ENCODE measurements at regions not wholly inside any gene's neighbourhood (a gene's known extent, or its start where the extent isn't known, plus 50 kb on each side); places are given as distances from the start of the nearest gene placed in this dataset.
"Not testable (repeated sequence)": the region's sequence is repeated elsewhere in the genome, so short reads cannot be mapped to it uniquely, and the experiment has no call there.

GRCh38 chr13:56347014-56347413 lies 793.7 kb upstream of the PRR20A start:
- DNase-seq (ENCODE audit: low spot score) = no peak
- no peak for FAIRE-seq

- no peak for FAIRE-seq
- DNase-seq (ENCODE audit: low spot score) = no peak
These were observed 790.9 kb upstream of the PRR20A start for GRCh38 chr13:56349866-56350265.

GRCh38 chr13:56351041-56351440 lies 789.7 kb upstream of the PRR20A start:
- peak; percentile 2 for DNase-seq (ENCODE audit: low spot score)
- FAIRE-seq = no peak

DNA sequence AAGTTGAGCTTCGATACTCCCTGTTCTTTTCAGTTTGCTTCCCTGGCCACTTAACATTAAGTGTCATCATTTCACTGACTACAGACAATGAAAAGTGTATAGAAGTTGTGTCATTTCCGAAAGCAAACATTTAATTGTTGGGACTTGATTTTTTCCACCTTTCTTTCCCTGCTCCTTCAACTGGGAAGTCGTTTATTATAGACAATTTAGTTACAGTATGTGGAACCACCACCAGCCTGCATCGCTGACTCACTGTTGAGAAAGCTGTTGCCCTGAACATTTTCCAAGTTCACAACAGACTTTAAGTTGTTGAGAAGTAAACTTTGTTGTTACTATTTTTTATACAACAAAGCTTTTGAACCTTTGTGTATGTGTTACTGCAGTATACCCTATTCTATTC lies 788.4 kb upstream of the PRR20A start:
- no peak for FAIRE-seq
- no peak for DNase-seq (ENCODE audit: low spot score)

- DNase-seq (ENCODE audit: low spot score) (no peak), FAIRE-seq (no peak)
These were observed 787.8 kb upstream of the PRR20A start for GRCh38 chr13:56352901-56353300.

DNA sequence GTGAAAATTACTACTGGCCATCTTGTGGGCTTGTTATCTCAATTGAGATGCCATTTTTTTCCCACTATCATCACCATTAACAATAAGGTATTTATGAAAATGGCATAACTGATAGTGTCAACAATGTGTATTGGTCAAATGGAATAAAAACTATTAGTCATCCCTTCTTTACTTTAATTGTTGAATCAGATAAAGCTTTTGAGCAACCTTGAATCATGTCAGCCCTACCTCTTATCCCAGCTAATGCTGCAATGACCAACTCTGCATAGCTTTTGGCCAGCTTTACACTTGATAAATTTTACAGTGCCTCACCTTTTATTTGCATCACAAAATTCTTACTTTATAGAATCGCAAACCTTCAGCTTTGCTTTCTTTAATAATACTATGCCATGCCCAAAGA lies 784.0 kb upstream of the PRR20A start:
- DNase-seq (ENCODE audit: low spot score) (no peak), FAIRE-seq (no peak)

DNA sequence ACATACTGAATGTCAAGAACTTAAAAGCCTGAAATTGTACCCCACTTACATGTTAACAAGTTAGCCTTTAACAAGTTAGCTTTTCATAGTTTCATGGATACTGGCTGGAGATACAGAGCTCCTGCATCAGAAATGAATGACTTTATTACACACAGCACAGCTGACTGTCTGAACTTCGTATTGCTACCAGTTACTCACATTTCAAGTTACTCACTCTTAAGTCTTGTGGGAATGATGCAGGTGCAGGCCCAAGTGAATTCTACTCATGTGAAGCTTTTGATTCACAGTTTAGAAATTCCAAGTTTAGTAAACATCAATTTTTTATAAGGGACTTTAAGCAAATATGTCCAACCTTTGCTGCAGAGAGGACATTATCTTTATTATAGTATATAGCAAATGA lies 762.2 kb upstream of the PRR20A start:
- FAIRE-seq = no peak
- DNase-seq (ENCODE audit: low spot score) = no peak

GRCh38 chr13:56393549-56393948 lies 747.2 kb upstream of the PRR20A start:
- FAIRE-seq = no peak

DNA sequence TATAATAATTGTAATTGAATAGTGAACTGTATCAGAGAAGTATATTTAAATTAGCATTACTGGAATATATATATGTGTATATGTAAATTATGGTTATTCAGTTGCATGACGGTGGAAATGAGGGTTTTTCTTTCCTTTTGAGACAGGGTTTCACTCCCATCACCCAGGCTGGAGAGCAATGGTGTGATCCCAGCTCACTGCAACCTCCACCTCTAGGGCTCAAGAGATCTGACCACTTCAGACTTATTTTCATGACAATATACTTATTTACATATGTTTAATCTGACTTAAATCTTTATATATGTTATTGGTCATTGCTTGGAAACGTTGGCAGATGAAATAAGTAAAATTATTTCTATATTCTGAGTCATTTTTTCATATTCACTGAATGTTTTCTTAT lies 744.4 kb upstream of the PRR20A start:
- no peak for DNase-seq (ENCODE audit: low spot score)

More at GRCh38 chr13:56393549-56393948, 747.2 kb upstream of the PRR20A start:
- no peak for DNase-seq (ENCODE audit: low spot score)

DNA sequence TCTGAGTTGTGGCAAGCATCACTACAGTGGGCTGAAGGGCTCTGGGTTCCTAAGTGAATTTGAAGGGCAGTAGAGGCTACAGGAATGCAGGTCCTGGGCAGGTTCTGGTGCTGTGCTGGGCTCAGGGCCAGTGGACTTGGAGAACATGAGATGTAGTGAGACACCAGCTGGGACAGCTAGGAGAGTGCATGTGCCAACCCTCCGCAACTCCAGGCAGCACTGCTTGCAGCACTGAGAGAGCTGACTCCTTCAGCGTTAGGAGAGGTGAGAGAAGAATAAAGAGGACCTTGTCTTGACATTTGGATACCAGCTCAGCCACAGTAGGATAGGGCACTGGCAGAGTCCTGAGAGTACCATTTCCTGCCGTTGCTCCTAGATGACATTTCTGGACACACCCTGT lies 739.9 kb upstream of the PRR20A start:
- FAIRE-seq (no peak), DNase-seq (ENCODE audit: low spot score) (no peak)

More for the DNA sequence above, 744.4 kb upstream of the PRR20A start:
- no peak for FAIRE-seq

DNA sequence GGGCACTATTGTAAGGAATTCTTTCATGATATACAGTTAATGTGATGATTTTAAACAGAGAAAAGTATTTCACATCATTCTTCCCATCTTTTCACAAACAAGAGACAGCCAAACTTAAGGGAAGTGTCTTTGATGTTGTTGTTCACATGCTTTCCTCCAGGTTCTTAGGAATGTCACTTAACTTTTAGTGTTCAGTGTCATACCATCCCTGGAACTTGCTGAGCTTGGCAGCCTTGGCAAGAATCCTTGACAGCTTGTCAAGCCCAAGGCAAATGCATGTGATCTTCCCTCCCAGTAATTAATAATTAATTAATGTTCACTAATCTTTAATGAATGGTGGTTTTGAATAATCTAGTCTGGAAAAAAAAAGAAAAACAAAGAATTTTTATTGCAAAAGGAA lies 727.9 kb upstream of the PRR20A start:
- FAIRE-seq (no peak), DNase-seq (ENCODE audit: low spot score) (no peak)

GRCh38 chr13:56424246-56424645 lies 716.5 kb upstream of the PRR20A start:
- FAIRE-seq = no peak
- DNase-seq (ENCODE audit: low spot score) = peak; percentile 3

DNA sequence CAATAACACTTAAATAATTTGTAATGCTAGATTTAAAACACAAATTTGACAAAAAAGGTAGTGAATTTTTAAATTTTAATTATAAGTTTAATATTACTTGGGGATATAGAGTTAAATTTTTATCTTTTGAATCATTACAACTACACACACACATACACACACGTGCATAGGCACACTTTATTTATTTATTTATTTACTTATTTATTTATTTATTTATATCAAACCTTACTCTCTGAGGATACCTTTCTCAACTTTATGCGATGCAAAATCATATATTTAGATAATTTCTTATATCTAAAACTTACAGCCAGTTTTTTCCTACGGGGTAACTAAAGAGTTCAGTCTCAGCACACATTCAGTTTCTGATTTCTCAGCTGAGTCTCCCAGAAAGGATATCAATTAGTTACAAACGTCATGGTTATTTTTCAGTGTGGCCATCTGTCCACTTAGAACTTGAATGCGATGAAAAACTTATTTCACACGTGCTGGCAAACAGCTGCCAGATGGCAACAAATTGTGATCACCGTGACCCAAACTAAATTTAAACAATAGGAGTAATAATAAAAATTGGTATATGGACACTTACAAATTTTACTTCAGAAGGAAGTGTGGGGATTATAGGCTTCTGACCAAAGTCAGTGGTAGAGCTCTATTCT lies 683.1 kb upstream of the PRR20A start:
- FAIRE-seq = no peak

DNA sequence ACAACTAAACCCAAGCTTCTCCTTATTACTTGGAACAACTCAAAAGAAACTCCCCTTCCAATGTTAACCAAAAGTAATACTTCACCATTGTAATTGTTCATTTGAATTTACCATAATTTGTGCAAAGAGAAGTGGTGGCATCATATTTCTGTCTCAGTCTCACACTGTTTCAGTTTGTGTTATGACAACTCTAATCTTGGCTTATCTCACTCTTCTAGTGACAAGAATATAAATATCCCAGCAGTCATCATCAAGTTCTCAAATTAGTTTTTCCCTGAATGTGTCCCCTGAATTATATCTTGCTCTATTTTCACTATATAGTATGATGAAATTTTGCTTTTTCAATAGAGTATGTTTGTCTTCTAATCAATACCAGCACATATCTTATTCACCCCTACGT lies 681.4 kb upstream of the PRR20A start:
- DNase-seq (ENCODE audit: low spot score) (no peak), FAIRE-seq (no peak)

More for the DNA sequence above, 683.1 kb upstream of the PRR20A start:
- no peak for DNase-seq (ENCODE audit: low spot score)

DNA sequence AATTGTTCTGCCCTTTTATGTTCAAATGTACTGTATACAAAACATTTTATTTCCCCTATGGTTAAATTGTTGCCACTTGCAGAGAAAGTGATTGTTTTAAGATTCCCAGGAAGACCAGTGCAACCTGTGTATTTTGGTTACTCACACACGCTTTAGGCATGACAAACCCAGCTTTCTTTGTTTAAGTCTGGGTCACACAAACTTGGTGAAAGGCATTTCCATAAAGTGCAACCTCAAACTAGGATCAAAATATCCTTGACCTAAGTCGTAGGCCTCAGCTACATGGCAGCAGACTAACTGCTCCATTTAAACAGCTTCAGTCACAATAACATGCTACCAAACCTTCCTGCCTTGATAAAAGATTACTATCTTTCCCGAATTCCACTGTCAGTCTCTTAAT lies 639.0 kb upstream of the PRR20A start:
- DNase-seq (ENCODE audit: low spot score) (no peak), FAIRE-seq (no peak)

DNA sequence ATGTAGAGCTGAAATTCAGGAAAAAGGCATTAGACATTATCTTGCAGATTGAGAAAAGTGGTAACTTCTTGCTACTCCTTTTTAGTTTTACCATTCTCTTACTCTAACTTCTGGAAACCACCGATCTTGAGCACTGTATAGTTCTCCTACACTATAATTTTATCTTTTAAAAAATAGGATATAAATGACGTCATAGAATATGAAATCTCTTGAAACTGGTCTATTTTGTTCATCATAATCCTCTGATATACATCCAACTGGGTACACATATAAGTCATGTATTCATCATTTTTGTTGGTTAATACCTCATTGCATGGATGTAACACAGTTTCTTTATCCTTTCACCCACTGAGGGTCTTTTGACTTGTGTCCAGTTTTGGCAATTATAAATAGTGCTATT lies 629.9 kb upstream of the PRR20A start:
- DNase-seq (ENCODE audit: low spot score) (no peak), FAIRE-seq (no peak)

DNA sequence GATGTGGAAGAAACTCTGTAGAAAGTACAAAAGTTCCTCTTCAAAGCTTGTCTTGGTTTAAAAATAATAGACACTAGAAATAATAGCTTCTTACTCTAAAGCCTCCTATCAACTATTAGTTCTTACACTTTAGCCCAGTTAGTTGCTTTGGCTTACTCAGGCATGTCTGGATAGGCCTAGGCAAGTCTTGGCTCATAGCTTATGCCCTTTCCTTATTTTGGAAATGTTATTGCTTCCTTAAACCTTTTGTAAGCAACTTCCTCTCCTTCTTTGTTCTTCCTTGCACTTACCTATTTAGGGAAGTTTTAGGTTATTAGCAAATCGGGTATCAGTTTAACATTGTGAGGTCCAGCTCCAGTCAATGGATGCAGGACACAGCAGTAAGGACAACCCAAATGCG lies 628.4 kb upstream of the PRR20A start:
- not testable (repeated sequence) for FAIRE-seq; DNase-seq (ENCODE audit: low spot score)

GRCh38 chr13:56515441-56515840 lies 625.3 kb upstream of the PRR20A start:
- FAIRE-seq (no peak), DNase-seq (ENCODE audit: low spot score) (no peak)

DNA sequence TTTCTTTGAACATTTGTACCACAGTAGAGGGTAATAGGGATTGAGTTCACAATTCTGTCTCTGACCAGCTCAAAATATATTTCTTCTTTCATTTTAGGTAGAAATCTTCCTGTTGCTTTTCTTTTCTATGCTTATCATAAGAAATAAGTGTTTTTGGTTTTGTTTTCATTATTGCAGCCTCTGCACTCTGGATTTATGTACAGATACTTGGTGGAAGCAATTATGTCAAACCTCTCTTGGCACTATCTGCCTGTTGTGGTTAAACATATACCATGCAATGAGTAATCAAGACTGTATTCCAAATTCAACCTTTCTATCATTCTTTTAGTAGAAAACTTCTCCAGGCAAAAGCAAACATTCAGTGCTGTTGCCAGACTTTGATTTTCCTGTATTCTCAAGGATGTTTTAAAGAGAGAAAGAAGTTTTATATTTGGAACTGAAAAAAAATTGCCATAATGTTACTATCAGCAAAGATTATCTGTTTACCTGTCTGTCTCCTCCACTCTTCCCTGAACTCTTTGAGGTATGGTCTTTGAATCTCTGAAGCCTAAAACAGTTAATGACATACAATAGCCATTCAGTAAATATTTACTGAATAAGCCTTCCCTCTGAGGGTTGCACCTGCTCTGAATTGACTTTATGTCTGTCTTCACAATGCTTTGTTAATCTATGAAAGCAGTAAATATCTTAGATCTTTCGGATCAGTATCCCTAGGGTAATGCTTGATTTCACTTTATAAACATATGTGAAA lies 612.5 kb upstream of the PRR20A start:
- no peak for FAIRE-seq
- DNase-seq (ENCODE audit: low spot score) = no peak

GRCh38 chr13:56530096-56530495 lies 610.6 kb upstream of the PRR20A start:
- FAIRE-seq (no peak), DNase-seq (ENCODE audit: low spot score) (no peak)

DNA sequence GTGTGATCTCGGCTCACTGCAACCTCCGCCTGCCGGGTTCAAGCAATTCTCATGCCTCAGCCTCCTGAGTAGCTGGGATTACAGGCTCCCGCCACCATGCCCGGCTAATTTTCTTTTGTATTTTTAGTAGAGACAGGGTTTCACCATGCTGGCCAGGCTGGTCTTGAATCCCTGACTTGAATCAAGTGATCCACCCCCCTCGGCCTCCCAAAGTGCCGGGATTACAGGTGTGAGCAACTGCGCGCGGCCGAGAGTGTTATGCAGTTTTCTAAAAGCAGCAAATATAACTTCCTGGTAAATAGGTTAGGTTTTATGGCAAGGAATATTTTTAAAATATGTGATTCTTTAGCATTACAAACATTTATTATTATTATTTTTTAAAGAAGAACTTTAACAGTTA lies 592.8 kb upstream of the PRR20A start:
- DNase-seq (ENCODE audit: low spot score); FAIRE-seq: not testable (repeated sequence)

DNA sequence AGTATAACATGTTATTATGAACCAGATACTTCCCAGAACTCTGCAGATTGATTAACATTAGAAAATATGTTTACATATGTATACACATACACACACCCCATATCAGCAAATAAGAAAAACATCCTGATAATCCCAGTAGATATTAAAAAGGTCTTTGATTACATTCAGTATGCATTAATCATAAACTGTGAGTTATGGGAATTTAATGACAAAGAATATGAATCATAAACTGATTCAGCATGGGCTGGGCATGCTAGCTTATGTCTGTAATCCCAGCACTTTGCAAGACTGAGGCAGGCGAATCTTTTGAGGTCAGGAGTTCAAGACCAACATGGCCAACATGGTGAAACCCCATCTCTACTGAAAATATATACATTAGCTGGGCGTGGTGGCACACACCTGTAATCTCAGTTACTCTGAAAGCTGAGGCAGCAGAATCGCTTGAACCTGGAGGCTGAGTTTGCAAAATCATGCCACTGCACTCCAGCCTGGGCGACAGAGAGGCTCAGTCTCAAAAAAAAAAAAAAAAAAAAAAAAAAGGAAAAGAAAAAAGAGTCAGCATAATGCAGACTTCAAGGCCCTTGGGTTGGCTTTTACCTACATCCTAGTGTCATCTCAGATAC lies 581.9 kb upstream of the PRR20A start:
- DNase-seq (ENCODE audit: low spot score) = no peak

DNA sequence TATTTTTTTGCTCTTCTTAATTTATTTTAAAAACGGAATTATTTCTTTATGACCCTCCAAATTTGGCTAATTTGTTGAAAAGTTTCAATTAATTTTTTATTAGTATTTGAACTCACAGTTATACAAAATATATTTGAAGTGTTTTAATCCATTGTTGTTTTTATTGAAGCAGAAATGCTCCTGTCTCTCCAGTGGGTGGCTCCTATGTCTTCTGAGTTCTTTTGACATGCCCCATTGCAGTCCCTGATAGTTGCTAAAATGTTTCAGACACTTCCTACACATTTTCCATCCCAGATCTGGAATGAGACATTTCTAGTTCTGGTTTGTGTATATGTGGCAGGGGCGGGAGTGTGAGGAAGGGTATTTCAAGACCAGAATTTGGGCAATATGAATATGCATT lies 579.4 kb upstream of the PRR20A start:
- FAIRE-seq = no peak

More for the DNA sequence above, 581.9 kb upstream of the PRR20A start:
- FAIRE-seq = no peak

More for the DNA sequence above, 579.4 kb upstream of the PRR20A start:
- DNase-seq (ENCODE audit: low spot score) = no peak
